ENCODE measurements at regions not wholly inside any gene's neighbourhood (a gene's known extent, or its start where the extent isn't known, plus 50 kb on each side); places are given as distances from the start of the nearest gene placed in this dataset.

- Histone ChIP-seq H3K27ac (no peak overlapping the region), H3K9me3 (no peaks in the 10 kb centered on the region), H3K36me3 (no peaks in the 10 kb centered on the region), H3K4me3 (no peak overlapping the region), H3K27me3 (no peaks in the 10 kb centered on the region), H3K4me1 (no peaks in the 10 kb centered on the region)
- intact Hi-C loops (cut with DNase I) = no loop called here
- ATAC-seq (no peak), DNase-seq (no peak)
- TF ChIP-seq CTCF (IDR thresholded peaks at IDR 0.05) = no peak
These were observed 123.7 kb upstream of the PROX1 start for GRCh38 chr1:213864091-213864490.

DNA sequence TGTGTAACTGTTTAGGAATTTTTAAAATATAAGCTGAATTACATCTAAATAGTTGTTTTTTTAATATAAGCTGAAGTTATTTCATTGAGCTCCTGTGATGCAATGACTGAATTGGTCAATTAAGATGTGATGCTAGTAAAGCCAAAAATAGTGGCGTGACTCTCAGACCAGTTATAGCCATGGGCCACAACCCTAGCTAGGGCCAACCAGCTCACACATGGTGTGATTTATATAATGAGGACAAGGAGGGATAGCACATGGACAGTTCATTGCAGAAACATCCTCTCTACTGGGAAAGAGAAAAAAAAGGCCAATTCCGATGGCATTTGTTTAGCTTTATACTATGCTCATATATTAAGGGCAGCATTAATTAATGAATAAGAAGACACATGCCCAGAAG lies 119.3 kb upstream of the PROX1 start:
- DNase-seq = no peak
- no peaks in the 10 kb centered on the region for H3K27me3 ChIP-seq
- intact Hi-C loops (cut with DNase I) = no loop called here

GRCh38 chr1:213871179-213871578 lies 116.6 kb upstream of the PROX1 start:
- DNase-seq (no peak), ATAC-seq (no peak)
- Histone ChIP-seq H3K36me3 (no peaks in the 10 kb centered on the region), H3K4me1 (no peaks in the 10 kb centered on the region), H3K27ac (no peak overlapping the region), H3K27me3 (no peaks in the 10 kb centered on the region), H3K4me3 (no peak overlapping the region), H3K9me3 (no peaks in the 10 kb centered on the region)
- no peak for TF ChIP-seq CTCF (IDR thresholded peaks at IDR 0.05)
- intact Hi-C loops (cut with DNase I) = no loop called here

More for the DNA sequence above, 119.3 kb upstream of the PROX1 start:
- H3K4me3 ChIP-seq = no peak overlapping the region
- no peak for TF ChIP-seq CTCF (IDR thresholded peaks at IDR 0.05)
- H3K9me3 ChIP-seq = no peaks in the 10 kb centered on the region
- H3K27ac ChIP-seq = no peak overlapping the region
- ATAC-seq = no peak
- H3K4me1 ChIP-seq = no peaks in the 10 kb centered on the region
- no peaks in the 10 kb centered on the region for H3K36me3 ChIP-seq

DNA sequence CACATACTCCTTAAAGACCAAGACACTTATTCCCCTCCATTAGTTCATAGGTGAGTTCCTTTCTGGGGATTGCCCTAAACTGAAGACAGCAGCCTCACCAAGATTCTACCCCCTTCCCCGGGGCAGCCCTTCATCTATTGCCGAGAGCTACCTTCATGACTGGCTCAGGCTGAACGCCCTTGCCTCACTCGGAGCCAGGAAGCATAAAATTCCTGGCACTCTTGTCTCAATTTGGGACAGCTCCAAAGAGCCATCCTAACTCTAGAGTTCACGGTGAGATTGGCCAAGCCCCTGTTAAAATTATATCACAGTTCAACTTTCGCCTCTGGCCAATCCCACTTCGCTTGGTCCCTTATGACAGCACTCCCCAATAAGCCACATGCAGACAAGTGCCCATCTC lies 113.0 kb upstream of the PROX1 start:
- no peaks in the 10 kb centered on the region for H3K27me3 ChIP-seq
- DNase-seq (no peak), ATAC-seq (no peak)
- no peaks in the 10 kb centered on the region for H3K36me3 ChIP-seq
- no peak overlapping the region for H3K4me3 ChIP-seq
- intact Hi-C loops (cut with DNase I) = no loop called here
- no peaks in the 10 kb centered on the region for H3K4me1 ChIP-seq
- H3K9me3 ChIP-seq = no peaks in the 10 kb centered on the region
- no peak for TF ChIP-seq CTCF (IDR thresholded peaks at IDR 0.05)
- H3K27ac ChIP-seq = no peak overlapping the region

DNA sequence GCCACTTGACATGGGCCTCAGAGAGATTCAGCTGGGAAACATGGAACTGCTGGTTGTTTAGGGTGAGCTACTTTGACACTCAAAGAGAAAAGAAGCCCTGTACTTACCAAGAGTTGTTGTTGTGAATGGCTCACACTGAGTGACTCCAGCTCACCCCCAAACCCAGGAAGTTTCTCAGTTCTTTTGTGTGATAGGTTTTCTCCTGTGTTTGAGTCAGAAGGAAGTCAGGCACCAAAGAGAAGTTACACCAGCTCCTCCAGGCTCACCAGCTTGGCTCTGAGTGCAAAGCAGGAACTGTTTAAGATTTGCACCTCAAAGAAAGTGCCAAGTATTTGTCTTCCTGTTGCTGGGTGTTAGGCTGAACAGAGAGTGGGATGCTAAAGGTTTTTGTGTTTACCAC lies 111.2 kb upstream of the PROX1 start:
- Histone ChIP-seq H3K36me3 (no peaks in the 10 kb centered on the region), H3K9me3 (peaks cover 0 to 3% of the 10 kb centered on the region in 2 donors), H3K27me3 (no peaks in the 10 kb centered on the region), H3K27ac (no peak overlapping the region), H3K4me3 (no peak overlapping the region), H3K4me1 (no peaks in the 10 kb centered on the region)
- DNase-seq (no peak), ATAC-seq (no peak)
- intact Hi-C loops (cut with DNase I) = no loop called here
- TF ChIP-seq CTCF (IDR thresholded peaks at IDR 0.05) = no peak

All from left lung (tissue), 4 donors.